Esophagus squamous epithelium (tissue), 5 donors: ENCODE measurements at regions not wholly inside any gene's neighbourhood (a gene's known extent, or its start where the extent isn't known, plus 50 kb on each side); places are given as distances from the start of the nearest gene placed in this dataset.

ENCODE experiments used
- DNase-seq: peaks from one replicate; lab custom pipeline; 2025; lab: John Stamatoyannopoulos, UW
- H3K27ac ChIP-seq, 4 donors: fragments of 200-600 bp; sonication (generic); one replicate each; pipeline ENCODE4 v1.5.1; 2016 to 2019; ENCODE audit warnings: mild to moderate bottlenecking in 1 of 4
- H3K27me3 ChIP-seq, 4 donors: fragments of 200-600 bp; sonication (generic); 1 replicate in 3 of 4; 2 replicates in 1 of 4; pipeline versions ENCODE4 v1.5.1 to v1.6.0; 2017 to 2021; ENCODE audit warnings: antibody characterized with exemption in 1 of 4
- H3K36me3 ChIP-seq, 3 donors: fragments of 200-600 bp; sonication (generic); one replicate each; pipeline ENCODE4 v1.5.1; 2016 to 2019
- H3K4me1 ChIP-seq, 3 donors: fragments of 200-600 bp; sonication (generic); one replicate each; pipeline ENCODE4 v1.5.1; 2017 to 2019
- H3K4me3 ChIP-seq, 4 donors: fragments of 200-600 bp; sonication (generic); 1 replicate in 3 of 4; 2 replicates in 1 of 4; pipeline ENCODE4 v1.5.1; 2016 to 2019; ENCODE audit warnings: mild to moderate bottlenecking in 2 of 4, moderate library complexity in 1 of 4
- H3K9me3 ChIP-seq, 3 donors: fragments of 200-600 bp; sonication (generic); one replicate each; pipeline ENCODE4 v1.5.1; 2016 to 2019
- CTCF ChIP-seq, 6 experiments: fragments of 450-650 bp in 4 of 6; fragments of 200-600 bp in 2 of 6; sonication (generic) in 2 of 6; IDR thresholded peaks; one replicate each; pipeline ENCODE4 v1.5.1; 2016 to 2019; ENCODE audit warnings: antibody characterized with exemption in 6 of 6, mild to moderate bottlenecking in 4 of 6, moderate library complexity in 4 of 6
- POLR2A ChIP-seq, 4 donors: fragments of 450-650 bp; IDR thresholded peaks; one replicate each; pipeline ENCODE4 v1.6.1; 2017; ENCODE audit warnings: antibody characterized with exemption in 4 of 4, mild to moderate bottlenecking in 4 of 4, moderate library complexity in 3 of 4
- WGBS, 2 donors: methylation state at CpG; one replicate each; pipeline ENCODE4 v1.1.5; 2018; 5-methylcytosine and 5-hydroxymethylcytosine counted together
- intact Hi-C: fragments of 100-400 bp; cut with DNase I; formaldehyde crosslinking; loops from one replicate; pipeline ENCODE4 v1.15.0; 2022
- donor health status: DM: yes; HTN: yes; CAD: no.

- no peak overlapping the region for H3K27ac ChIP-seq
- intact Hi-C loops: no loop called here
- no peaks in the 10 kb centered on the region for H3K27me3 ChIP-seq
- H3K9me3 ChIP-seq: no peaks in the 10 kb centered on the region
- TF ChIP-seq CTCF (IDR thresholded peaks at IDR 0.05) (no peak), POLR2A (IDR thresholded peaks at IDR 0.05) (no peak)
- H3K4me3 ChIP-seq: no peak overlapping the region
- no peaks in the 10 kb centered on the region for H3K36me3 ChIP-seq
- DNase-seq: no peak
- peaks cover 0 to 11% (median 1%) of the 10 kb centered on the region in 3 donors for H3K4me1 ChIP-seq
- WGBS, 2 donors: 68 to 69% methylated on average over 11 of the region's 11 CpGs
Measured at GRCh38 chr12:28027947-28028724, 55.6 kb upstream of the PTHLH start.

GRCh38 chr12:28032811-28033537, 60.4 kb upstream of the PTHLH start:
- TF ChIP-seq POLR2A (IDR thresholded peaks at IDR 0.05): no peak
- TF ChIP-seq CTCF (IDR thresholded peaks at IDR 0.05): no peak
- H3K27me3 ChIP-seq: no peaks in the 10 kb centered on the region
- DNase-seq: no peak
- peaks cover 3 to 40% (median 4%) of the 10 kb centered on the region in 3 donors for H3K4me1 ChIP-seq
- no peak overlapping the region for H3K4me3 ChIP-seq
- WGBS, 2 donors: 44% methylated on average over 4 of the region's 4 CpGs
- no peaks in the 10 kb centered on the region for H3K36me3 ChIP-seq
- no peaks in the 10 kb centered on the region for H3K9me3 ChIP-seq
- intact Hi-C loops: no loop called here
- peak overlapping the region in 3 of 4 donors; percentile 0 to 51 (median 30) for H3K27ac ChIP-seq

- 45 to 50% methylated on average over 2 of the region's 2 CpGs for WGBS, 2 donors
- Histone ChIP-seq H3K9me3 (no peaks in the 10 kb centered on the region), H3K4me1 (peaks cover 3 to 40% (median 4%) of the 10 kb centered on the region in 3 donors), H3K36me3 (no peaks in the 10 kb centered on the region), H3K4me3 (no peak overlapping the region), H3K27me3 (no peaks in the 10 kb centered on the region), H3K27ac (peak overlapping the region in 3 of 4 donors; percentile 0 to 51 (median 30))
- intact Hi-C loops: no loop called here
- no peak for TF ChIP-seq POLR2A (IDR thresholded peaks at IDR 0.05)
- no peak for TF ChIP-seq CTCF (IDR thresholded peaks at IDR 0.05)
- DNase-seq: no peak
Measured at GRCh38 chr12:28033538-28033915, 61.0 kb upstream of the PTHLH start.

- peaks cover 3 to 40% (median 4%) of the 10 kb centered on the region in 3 donors for H3K4me1 ChIP-seq
- no peak for DNase-seq
- 75% methylated on average over 1 of the region's 1 CpG; no CpG with 5 or more reads in 1 of the 2 donors for WGBS, 2 donors
- H3K27ac ChIP-seq: peak overlapping the region in 3 of 4 donors; percentile 6 to 33 (median 11)
- no peak overlapping the region for H3K4me3 ChIP-seq
- no peaks in the 10 kb centered on the region for H3K36me3 ChIP-seq
- H3K27me3 ChIP-seq: no peaks in the 10 kb centered on the region
- H3K9me3 ChIP-seq: no peaks in the 10 kb centered on the region
- no peak for TF ChIP-seq POLR2A (IDR thresholded peaks at IDR 0.05)
- no peak for TF ChIP-seq CTCF (IDR thresholded peaks at IDR 0.05)
- intact Hi-C loops: no loop called here
Measured at GRCh38 chr12:28034271-28034670, 61.7 kb upstream of the PTHLH start.

GRCh38 chr12:28035500-28035899, 63.0 kb upstream of the PTHLH start:
- H3K4me1 ChIP-seq: peaks cover 3 to 40% (median 4%) of the 10 kb centered on the region in 3 donors

More at GRCh38 chr12:28035500-28035899, 63.0 kb upstream of the PTHLH start:
- 12 to 30% methylated on average over 1 of the region's 1 CpG for WGBS, 2 donors
- TF ChIP-seq CTCF (IDR thresholded peaks at IDR 0.05): no peak
- no peaks in the 10 kb centered on the region for H3K36me3 ChIP-seq
- DNase-seq: no peak
- intact Hi-C loops: no loop called here
- no peak overlapping the region for H3K4me3 ChIP-seq
- H3K9me3 ChIP-seq: no peaks in the 10 kb centered on the region
- peak overlapping the region in 1 of 4 donors; percentile 6 for H3K27ac ChIP-seq
- H3K27me3 ChIP-seq: no peaks in the 10 kb centered on the region
